ENCODE measurements at regions not wholly inside any gene's neighbourhood (a gene's known extent, or its start where the extent isn't known, plus 50 kb on each side); places are given as distances from the start of the nearest gene placed in this dataset.

DNA sequence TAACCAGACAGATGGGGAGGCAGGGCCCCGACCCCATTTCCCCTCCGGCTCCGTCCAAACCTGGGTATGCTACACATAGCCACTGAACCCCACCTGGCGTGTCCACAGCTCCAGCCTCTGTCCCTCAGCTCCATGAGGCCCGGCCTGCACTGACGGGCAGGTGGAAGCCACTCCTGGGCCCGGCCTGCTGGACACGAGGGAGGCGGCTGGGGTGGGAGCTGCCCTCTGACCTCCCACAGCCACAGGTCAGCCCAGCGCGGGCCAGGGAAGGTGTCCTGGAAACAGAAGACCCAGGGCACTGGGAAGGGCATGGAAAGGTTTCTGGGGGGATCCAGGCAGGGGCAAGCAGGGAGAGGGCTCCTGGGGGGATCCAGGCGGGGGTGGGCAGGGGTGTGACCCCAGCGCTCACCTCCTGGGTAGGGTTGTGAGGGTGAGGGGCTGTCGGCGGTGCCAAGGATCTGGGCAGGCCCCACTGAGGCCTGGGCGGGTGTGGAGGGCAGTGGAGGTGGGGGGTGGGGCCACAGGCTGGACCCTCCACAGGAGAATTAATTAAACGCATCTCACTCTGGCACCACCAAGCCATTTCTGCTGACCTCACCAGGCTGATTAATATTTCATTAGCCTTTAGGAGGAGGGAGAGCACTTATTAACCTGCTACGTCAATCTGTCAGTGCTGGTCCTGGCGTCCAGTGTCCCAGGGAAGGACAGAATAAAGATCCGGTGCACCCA lies 108.9 kb downstream of the UNCX start:
- no peak for TF ChIP-seq POLR2A (IDR thresholded peaks at IDR 0.05)
- TF ChIP-seq, protein P1, sequence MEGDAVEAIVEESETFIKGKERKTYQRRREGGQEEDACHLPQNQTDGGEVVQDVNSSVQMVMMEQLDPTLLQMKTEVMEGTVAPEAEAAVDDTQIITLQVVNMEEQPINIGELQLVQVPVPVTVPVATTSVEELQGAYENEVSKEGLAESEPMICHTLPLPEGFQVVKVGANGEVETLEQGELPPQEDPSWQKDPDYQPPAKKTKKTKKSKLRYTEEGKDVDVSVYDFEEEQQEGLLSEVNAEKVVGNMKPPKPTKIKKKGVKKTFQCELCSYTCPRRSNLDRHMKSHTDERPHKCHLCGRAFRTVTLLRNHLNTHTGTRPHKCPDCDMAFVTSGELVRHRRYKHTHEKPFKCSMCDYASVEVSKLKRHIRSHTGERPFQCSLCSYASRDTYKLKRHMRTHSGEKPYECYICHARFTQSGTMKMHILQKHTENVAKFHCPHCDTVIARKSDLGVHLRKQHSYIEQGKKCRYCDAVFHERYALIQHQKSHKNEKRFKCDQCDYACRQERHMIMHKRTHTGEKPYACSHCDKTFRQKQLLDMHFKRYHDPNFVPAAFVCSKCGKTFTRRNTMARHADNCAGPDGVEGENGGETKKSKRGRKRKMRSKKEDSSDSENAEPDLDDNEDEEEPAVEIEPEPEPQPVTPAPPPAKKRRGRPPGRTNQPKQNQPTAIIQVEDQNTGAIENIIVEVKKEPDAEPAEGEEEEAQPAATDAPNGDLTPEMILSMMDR (IDR thresholded peaks at IDR 0.05): no peak

All from adrenal gland (tissue), 5 donors.